CD4-positive, alpha-beta memory T cell (primary cell): ENCODE measurements at regions not wholly inside any gene's neighbourhood (a gene's known extent, or its start where the extent isn't known, plus 50 kb on each side); places are given as distances from the start of the nearest gene placed in this dataset.

Source experiments
- CTCF ChIA-PET: fragments of 350-600 bp; sonication (Branson Sonifier 250); formaldehyde crosslinking; loops from one replicate; lab custom pipeline; 2021; ENCODE audit warnings: inconsistent platforms; ENCODE audit not compliant: partially characterized antibody; lab: Charles Lee
- POLR2A ChIA-PET: fragments of 350-600 bp; sonication (Branson Sonifier 250); formaldehyde crosslinking; loops from one replicate; lab custom pipeline; 2021; ENCODE audit not compliant: partially characterized antibody; lab: Charles Lee
- DNase-seq, 5 donors: peaks; one replicate each; pipeline versions ENCODE4 v3.0.0 to v3.0.0-alpha.2; 2020 to 2022; ENCODE audit warnings: mixed read lengths in 1 of 5
- H3K27ac ChIP-seq: one replicate; pipeline ENCODE4 v1.7.0; 2013; ENCODE audit warnings: low read depth, low read length
- H3K27me3 ChIP-seq: 2 replicates; pipeline ENCODE4 v1.7.0; 2013; ENCODE audit warnings: mild to moderate bottlenecking, low read length, moderate library complexity; ENCODE audit not compliant: insufficient read depth
- H3K36me3 ChIP-seq: 2 replicates; pipeline ENCODE4 v1.7.0; 2013; ENCODE audit warnings: mild to moderate bottlenecking, low read length, moderate library complexity; ENCODE audit not compliant: insufficient read depth
- H3K4me1 ChIP-seq: 2 replicates; pipeline ENCODE4 v1.7.0; 2013; ENCODE audit warnings: mild to moderate bottlenecking, low read length, moderate library complexity; ENCODE audit not compliant: insufficient read depth
- H3K4me3 ChIP-seq, 2 donors: one replicate each; pipeline ENCODE4 v1.7.0; 2013; ENCODE audit warnings: low read length in 2 of 2, mild to moderate bottlenecking in 1 of 2
- H3K9me3 ChIP-seq, 2 donors: one replicate each; pipeline ENCODE4 v1.7.0; 2013; ENCODE audit warnings: low read length in 2 of 2, control low read depth in 1 of 2; ENCODE audit not compliant: control insufficient read depth in 1 of 2
- H3K27ac Mint-ChIP-seq, 7 donors: one replicate each; pipeline ENCODE4 v1.8.0; 2020 to 2021; ENCODE audit warnings: mixed read lengths in 7 of 7, mild to moderate bottlenecking in 6 of 7, inconsistent platforms in 3 of 7, moderate library complexity in 3 of 7
- H3K27me3 Mint-ChIP-seq, 2 donors: one replicate each; pipeline ENCODE4 v1.8.0; 2020 to 2021; ENCODE audit warnings: mixed read lengths in 2 of 2
- H3K36me3 Mint-ChIP-seq, 2 donors: one replicate each; pipeline ENCODE4 v1.8.0; 2020 to 2021; ENCODE audit warnings: mixed read lengths in 2 of 2, inconsistent platforms in 1 of 2, mild to moderate bottlenecking in 1 of 2
- H3K4me1 Mint-ChIP-seq, 4 donors: one replicate each; pipeline ENCODE4 v1.8.0; 2020 to 2021; ENCODE audit warnings: mixed read lengths in 4 of 4, mild to moderate bottlenecking in 1 of 4
- H3K4me3 Mint-ChIP-seq, 8 donors: one replicate each; pipeline ENCODE4 v1.8.0; 2020 to 2021; ENCODE audit warnings: mixed read lengths in 8 of 8, mild to moderate bottlenecking in 7 of 8, moderate library complexity in 6 of 8, inconsistent platforms in 3 of 8
- H3K9me3 Mint-ChIP-seq, 8 donors: one replicate each; pipeline ENCODE4 v1.8.0; 2020 to 2021; ENCODE audit warnings: mixed read lengths in 8 of 8, mild to moderate bottlenecking in 5 of 8, inconsistent platforms in 3 of 8, moderate library complexity in 1 of 8
- intact Hi-C: fragments of 100-400 bp; cut with micrococcal nuclease; formaldehyde crosslinking; loops from one replicate; pipeline ENCODE4 v1.15.1; 2023

DNA sequence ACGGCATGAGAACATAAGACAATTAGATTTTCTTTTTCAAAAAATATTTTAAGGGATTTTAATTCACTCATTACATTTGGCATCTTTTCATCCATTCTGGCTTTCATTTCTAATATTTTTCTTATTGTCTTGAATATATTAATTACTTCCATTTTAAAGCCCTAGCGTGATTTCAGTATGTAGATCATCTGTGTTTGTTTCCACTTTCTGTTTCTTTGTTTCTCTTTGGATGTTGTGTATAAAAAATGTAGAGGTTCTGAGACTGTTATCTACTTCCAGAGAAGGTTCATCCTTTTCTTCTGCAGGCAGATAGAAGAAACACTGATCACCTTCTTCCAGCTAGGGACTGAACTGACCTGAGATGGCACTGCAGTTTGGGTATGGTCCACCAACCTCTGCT is 664.4 kb upstream of the SLC39A10 start:
- Histone ChIP-seq H3K4me3 (no peak overlapping the region), H3K9me3 (no peaks in the 10 kb centered on the region), H3K36me3 (no peaks in the 10 kb centered on the region), H3K4me1 (no peaks in the 10 kb centered on the region), H3K27ac (no peak overlapping the region), H3K27me3 (no peaks in the 10 kb centered on the region)
- Mint-ChIP-seq H3K27me3 (no peaks in the 10 kb centered on the region), H3K4me1 (no peaks in the 10 kb centered on the region), H3K36me3 (no peaks in the 10 kb centered on the region), H3K27ac (no peak overlapping the region), H3K4me3 (no peak overlapping the region), H3K9me3 (peaks cover 0 to 4% (median 0%) of the 10 kb centered on the region in 8 donors)
- intact Hi-C loops, result no loop called here
- POLR2A ChIA-PET, result no interaction called here
- CTCF ChIA-PET, result no interaction called here
- no peak for DNase-seq

DNA sequence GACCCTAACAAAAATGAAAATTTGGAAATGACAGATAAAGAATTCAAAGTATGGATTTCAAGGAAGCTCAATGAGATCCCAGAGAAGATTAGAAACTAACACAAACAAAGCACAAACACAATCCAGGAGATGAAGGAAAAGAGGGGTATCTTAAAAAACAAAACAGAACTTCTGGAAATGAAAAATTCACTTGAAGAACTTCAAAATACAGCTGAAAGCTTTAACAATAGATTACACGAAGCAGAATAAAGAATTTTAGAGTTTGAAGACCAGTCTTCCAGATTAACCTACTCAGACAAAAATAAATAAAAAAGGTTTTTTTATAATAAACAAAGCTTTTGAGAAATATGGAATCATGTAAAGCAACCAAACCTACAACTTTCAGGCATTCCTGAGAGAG is 671.8 kb upstream of the SLC39A10 start:
- H3K9me3 Mint-ChIP-seq, result peaks cover 5 to 33% (median 21%) of the 10 kb centered on the region in 8 donors
- Histone ChIP-seq H3K27me3 (no peaks in the 10 kb centered on the region), H3K4me1 (no peaks in the 10 kb centered on the region), H3K27ac (no peak overlapping the region), H3K36me3 (no peaks in the 10 kb centered on the region), H3K4me3 (no peak overlapping the region), H3K9me3 (peaks cover 0 to 10% of the 10 kb centered on the region in 2 donors)
- ChIA-PET CTCF (no interaction called here), POLR2A (no interaction called here)
- peaks cover 0 to 1% of the 10 kb centered on the region in 2 donors for H3K27me3 Mint-ChIP-seq
- DNase-seq, result no peak
- H3K27ac Mint-ChIP-seq, result no peak overlapping the region
- no peaks in the 10 kb centered on the region for H3K36me3 Mint-ChIP-seq
- H3K4me1 Mint-ChIP-seq, result no peaks in the 10 kb centered on the region
- no peak overlapping the region for H3K4me3 Mint-ChIP-seq
- intact Hi-C loops, result no loop called here

DNA sequence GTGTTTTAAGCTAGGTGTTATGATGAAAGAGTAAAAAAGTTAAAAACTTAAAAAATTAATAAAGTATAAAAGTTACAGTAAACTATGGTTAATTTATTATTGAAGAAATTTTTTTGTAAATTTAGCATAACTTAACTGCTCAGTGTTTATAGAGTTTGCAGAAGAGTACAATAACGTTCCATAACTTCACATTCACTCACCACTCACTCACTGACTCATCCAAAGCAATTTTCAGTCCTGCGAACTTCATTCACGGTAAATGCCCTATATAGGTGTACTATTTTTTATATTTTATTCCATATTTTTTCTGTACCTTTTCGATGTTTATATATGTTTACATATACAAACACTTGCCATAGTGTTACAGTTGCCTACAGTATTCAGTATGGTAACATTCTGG is 694.8 kb upstream of the SLC39A10 start:
- Mint-ChIP-seq H3K9me3 (peaks cover 0 to 29% (median 15%) of the 10 kb centered on the region in 8 donors), H3K4me1 (no peaks in the 10 kb centered on the region), H3K4me3 (no peak overlapping the region), H3K27me3 (no peaks in the 10 kb centered on the region), H3K27ac (no peak overlapping the region), H3K36me3 (peaks cover 0 to 6% of the 10 kb centered on the region in 2 donors)
- CTCF ChIA-PET, result no interaction called here
- H3K27me3 ChIP-seq, result no peaks in the 10 kb centered on the region
- POLR2A ChIA-PET, result no interaction called here
- H3K27ac ChIP-seq, result no peak overlapping the region
- H3K9me3 ChIP-seq, result no peaks in the 10 kb centered on the region
- intact Hi-C loops, result no loop called here
- H3K4me1 ChIP-seq, result no peaks in the 10 kb centered on the region
- no peaks in the 10 kb centered on the region for H3K36me3 ChIP-seq
- no peak overlapping the region for H3K4me3 ChIP-seq
- no peak for DNase-seq

DNA sequence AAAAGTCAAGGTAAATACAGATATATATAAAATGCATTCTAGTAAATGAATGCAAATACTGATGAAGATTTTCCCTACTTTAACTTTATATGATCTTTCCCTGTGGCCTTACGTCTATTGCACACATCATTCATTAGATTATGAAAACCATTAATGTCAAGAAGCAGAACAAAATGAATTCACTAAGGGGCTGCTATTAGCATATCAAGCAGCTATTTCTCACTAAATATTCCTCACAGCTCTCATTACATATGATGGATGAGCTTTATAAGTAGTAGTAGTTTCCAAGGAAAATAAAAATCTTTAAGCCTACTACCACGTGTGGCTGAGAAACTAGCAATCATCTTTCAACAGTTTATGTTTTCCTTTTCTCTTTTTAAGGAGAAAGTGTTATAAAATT is 702.8 kb upstream of the SLC39A10 start:
- POLR2A ChIA-PET, result no interaction called here

DNA sequence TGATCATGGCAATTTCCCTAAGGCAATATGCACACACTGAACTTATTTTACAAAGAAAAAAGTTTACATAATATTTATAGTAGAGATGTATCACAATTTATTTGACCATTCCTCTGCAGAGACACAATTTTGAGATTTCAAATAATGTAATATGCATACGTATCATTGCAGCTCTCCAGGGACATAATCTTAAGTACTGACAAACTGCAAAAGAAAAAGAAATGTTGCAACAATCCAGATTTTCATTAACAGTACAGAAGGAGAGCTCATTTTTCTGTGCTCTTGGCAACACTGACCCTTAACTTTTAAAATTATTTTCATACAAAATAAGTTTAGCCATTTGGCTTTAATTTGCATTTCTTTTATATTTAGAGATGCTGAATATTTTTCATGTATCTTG is 710.2 kb upstream of the SLC39A10 start:
- Histone ChIP-seq H3K4me3 (no peak overlapping the region), H3K27ac (no peak overlapping the region), H3K27me3 (no peaks in the 10 kb centered on the region), H3K9me3 (no peaks in the 10 kb centered on the region), H3K36me3 (no peaks in the 10 kb centered on the region), H3K4me1 (no peaks in the 10 kb centered on the region)
- Mint-ChIP-seq H3K27ac (no peak overlapping the region), H3K36me3 (no peaks in the 10 kb centered on the region), H3K4me3 (no peak overlapping the region), H3K4me1 (no peaks in the 10 kb centered on the region), H3K27me3 (peaks cover 0 to 2% of the 10 kb centered on the region in 2 donors), H3K9me3 (peaks cover 0 to 5% (median 0%) of the 10 kb centered on the region in 8 donors)
- CTCF ChIA-PET, result no interaction called here
- no peak for DNase-seq
- intact Hi-C loops, result no loop called here
- POLR2A ChIA-PET, result no interaction called here

More for the DNA sequence above, 702.8 kb upstream of the SLC39A10 start:
- Mint-ChIP-seq H3K36me3 (no peaks in the 10 kb centered on the region), H3K9me3 (peaks cover 0 to 7% (median 1%) of the 10 kb centered on the region in 8 donors), H3K4me1 (no peaks in the 10 kb centered on the region), H3K27ac (no peak overlapping the region), H3K4me3 (no peak overlapping the region), H3K27me3 (peaks cover 0 to 1% of the 10 kb centered on the region in 2 donors)
- Histone ChIP-seq H3K4me3 (no peak overlapping the region), H3K36me3 (no peaks in the 10 kb centered on the region), H3K9me3 (no peaks in the 10 kb centered on the region), H3K27ac (no peak overlapping the region), H3K27me3 (no peaks in the 10 kb centered on the region), H3K4me1 (no peaks in the 10 kb centered on the region)
- no peak for DNase-seq
- intact Hi-C loops, result no loop called here
- CTCF ChIA-PET, result no interaction called here

DNA sequence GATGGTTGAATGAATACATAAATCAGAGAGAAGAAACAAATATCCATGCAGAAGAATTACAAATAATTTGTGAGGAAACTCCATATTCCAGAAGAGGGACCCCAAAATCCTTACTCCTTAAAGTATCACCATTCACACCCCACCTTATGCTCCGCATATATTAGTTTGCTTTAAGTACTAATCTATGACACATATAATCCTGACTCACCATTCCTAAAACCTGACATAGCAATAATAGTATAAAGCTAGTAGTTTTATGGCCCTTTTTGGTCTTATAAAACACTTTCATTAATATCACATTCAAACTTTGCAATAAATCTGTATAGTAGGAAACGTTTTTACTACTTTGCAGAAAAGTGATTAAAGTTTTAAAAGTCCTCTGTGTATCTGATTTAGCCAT is 719.0 kb upstream of the SLC39A10 start:
- Mint-ChIP-seq H3K27me3 (peaks cover 0 to 3% of the 10 kb centered on the region in 2 donors), H3K4me1 (no peaks in the 10 kb centered on the region), H3K36me3 (no peaks in the 10 kb centered on the region), H3K4me3 (no peak overlapping the region), H3K27ac (no peak overlapping the region), H3K9me3 (peaks cover 0 to 12% (median 2%) of the 10 kb centered on the region in 8 donors)
- no peaks in the 10 kb centered on the region for H3K36me3 ChIP-seq
- CTCF ChIA-PET, result no interaction called here
- DNase-seq, result no peak
- intact Hi-C loops, result no loop called here
- no peaks in the 10 kb centered on the region for H3K4me1 ChIP-seq
- no peaks in the 10 kb centered on the region for H3K27me3 ChIP-seq
- POLR2A ChIA-PET, result no interaction called here
- H3K9me3 ChIP-seq, result no peaks in the 10 kb centered on the region
- H3K27ac ChIP-seq, result no peak overlapping the region
- no peak overlapping the region for H3K4me3 ChIP-seq

DNA sequence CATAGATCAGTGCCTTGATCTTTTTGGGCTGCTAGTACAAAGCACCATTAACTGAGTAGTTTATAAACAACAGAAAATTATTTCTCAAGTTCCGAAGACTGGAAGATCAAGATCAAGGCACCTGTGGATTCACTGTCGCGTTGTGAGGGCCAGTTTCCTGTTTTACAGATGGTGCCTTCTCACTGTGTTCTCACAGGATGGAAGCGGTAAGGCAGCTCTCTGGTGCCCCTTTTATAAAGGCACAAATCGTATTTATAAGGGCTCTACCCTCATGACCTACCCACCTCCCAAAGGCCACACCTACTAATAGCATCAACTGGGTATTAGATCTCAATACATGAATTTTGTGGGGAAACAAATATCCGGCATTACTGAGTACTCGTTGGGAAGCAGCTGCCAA is 729.5 kb upstream of the SLC39A10 start:
- H3K27ac Mint-ChIP-seq, result no peak overlapping the region
- Histone ChIP-seq H3K4me3 (no peak overlapping the region), H3K4me1 (no peaks in the 10 kb centered on the region), H3K27me3 (no peaks in the 10 kb centered on the region), H3K27ac (no peak overlapping the region), H3K36me3 (no peaks in the 10 kb centered on the region), H3K9me3 (no peaks in the 10 kb centered on the region)
- no peaks in the 10 kb centered on the region for H3K4me1 Mint-ChIP-seq
- no peak for DNase-seq
- intact Hi-C loops, result no loop called here
- POLR2A ChIA-PET, result no interaction called here
- H3K27me3 Mint-ChIP-seq, result no peaks in the 10 kb centered on the region
- no peaks in the 10 kb centered on the region for H3K9me3 Mint-ChIP-seq
- H3K36me3 Mint-ChIP-seq, result no peaks in the 10 kb centered on the region
- CTCF ChIA-PET, result no interaction called here
- H3K4me3 Mint-ChIP-seq, result no peak overlapping the region

DNA sequence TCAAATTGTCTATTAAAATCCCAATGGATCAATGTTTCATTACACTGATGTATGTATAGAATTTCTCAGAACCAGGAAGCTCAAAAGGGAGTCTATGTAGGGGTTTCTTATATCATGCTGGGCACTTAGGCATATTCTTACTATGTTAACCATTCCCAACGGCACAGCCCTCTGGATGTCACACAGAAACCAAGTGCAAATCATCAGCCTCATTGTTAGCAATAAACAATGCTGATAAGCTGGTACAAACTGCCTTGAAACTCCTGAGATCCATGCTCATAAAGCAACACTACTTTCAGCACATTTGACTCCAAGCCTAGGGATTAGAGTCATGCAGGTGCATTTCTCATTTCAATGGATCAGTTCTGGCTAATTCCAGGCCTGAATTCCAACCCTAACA is 730.2 kb upstream of the SLC39A10 start:
- Mint-ChIP-seq H3K4me1 (no peaks in the 10 kb centered on the region), H3K36me3 (no peaks in the 10 kb centered on the region), H3K4me3 (no peak overlapping the region), H3K27me3 (no peaks in the 10 kb centered on the region), H3K27ac (no peak overlapping the region), H3K9me3 (no peaks in the 10 kb centered on the region)
- ChIA-PET CTCF (no interaction called here), POLR2A (interaction anchor here (0.6 kb wide), 1 partner anchor 583 kb away, joined by 5 read pairs; no protein-coding TSS in a partner anchor)
- Histone ChIP-seq H3K4me1 (no peaks in the 10 kb centered on the region), H3K9me3 (no peaks in the 10 kb centered on the region), H3K4me3 (no peak overlapping the region), H3K27me3 (no peaks in the 10 kb centered on the region), H3K27ac (no peak overlapping the region), H3K36me3 (no peaks in the 10 kb centered on the region)
- intact Hi-C loops, result no loop called here
- no peak for DNase-seq
